ENCODE measurements at regions not wholly inside any gene's neighbourhood (a gene's known extent, or its start where the extent isn't known, plus 50 kb on each side); places are given as distances from the start of the nearest gene placed in this dataset.

DNA sequence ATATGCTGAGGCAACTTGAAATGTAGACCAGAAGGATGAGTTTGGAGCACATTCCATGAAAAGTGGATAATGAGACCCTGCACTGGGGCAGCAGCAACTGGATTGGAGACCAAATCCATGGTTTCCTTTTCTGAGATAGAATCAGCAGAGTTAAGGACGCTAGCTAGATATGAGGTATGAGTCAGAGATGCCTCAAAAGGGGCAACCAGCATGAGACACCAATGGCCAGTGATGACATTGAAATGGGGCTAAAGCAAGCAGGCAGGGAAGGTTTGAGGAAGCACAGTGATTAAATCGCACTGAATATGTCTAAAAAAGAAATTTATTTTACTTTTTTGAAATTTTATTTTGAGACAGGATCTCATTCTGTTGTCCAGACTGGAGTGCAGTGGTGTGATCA lies 802.4 kb downstream of the TFAP2A start:
- Histone ChIP-seq H3K9me1 (replicated peaks; ENCODE audit: control insufficient read depth, extremely low read depth, insufficient read depth, low read length) (no peaks in the 10 kb centered on the region), H3K9me3 (replicated peaks; ENCODE audit: control insufficient read depth, insufficient read depth, low read length) (no peaks in the 10 kb centered on the region), H3K27ac (ENCODE audit: insufficient read depth, low read depth, low read length) (no peak overlapping the region), H3K4me3 (replicated peaks in 1 of 3; ENCODE audit: insufficient read depth in 1 of 3, low read depth in 1 of 3, low read length in 3 of 3) (no peak overlapping the region), H3K4me2 (ENCODE audit: insufficient read depth, low read length) (no peak overlapping the region), H2AFZ (ENCODE audit: low read depth, low read length) (no peak overlapping the region), H3K4me1 (ENCODE audit: control insufficient read depth, extremely low read depth, insufficient read depth, low read length) (no peaks in the 10 kb centered on the region), H3K79me2 (ENCODE audit: control insufficient read depth, insufficient read depth, low read length) (no peaks in the 10 kb centered on the region), H3K27me3 (ENCODE audit: control insufficient read depth in 2 of 2, insufficient read depth in 2 of 2, low read length in 2 of 2) (no peaks in the 10 kb centered on the region), H4K20me1 (replicated peaks; ENCODE audit: control insufficient read depth, extremely low read depth, insufficient read depth, low read length) (no peaks in the 10 kb centered on the region), H3K9ac (replicated peaks; ENCODE audit: extremely low read depth, insufficient read depth, low read length) (no peak overlapping the region), H3K36me3 (ENCODE audit: control insufficient read depth in 2 of 2, extremely low read depth in 1 of 2, insufficient read depth in 2 of 2, low read length in 2 of 2) (no peaks in the 10 kb centered on the region)
- ChIA-PET CTCF (interaction anchor here (1.3 kb wide), 2 partner anchors 8 to 11 kb away, joined by 5 to 6 read pairs; no protein-coding TSS in a partner anchor), POLR2A (no interaction called here)
- intact Hi-C loops (cut with micrococcal nuclease) (no loop called here), dilution Hi-C loops (cut with MboI; ENCODE audit: extremely low pct_ligation_motif_present, low sequenced_read_pairs) (no loop called here)
- TF ChIP-seq, protein P1, sequence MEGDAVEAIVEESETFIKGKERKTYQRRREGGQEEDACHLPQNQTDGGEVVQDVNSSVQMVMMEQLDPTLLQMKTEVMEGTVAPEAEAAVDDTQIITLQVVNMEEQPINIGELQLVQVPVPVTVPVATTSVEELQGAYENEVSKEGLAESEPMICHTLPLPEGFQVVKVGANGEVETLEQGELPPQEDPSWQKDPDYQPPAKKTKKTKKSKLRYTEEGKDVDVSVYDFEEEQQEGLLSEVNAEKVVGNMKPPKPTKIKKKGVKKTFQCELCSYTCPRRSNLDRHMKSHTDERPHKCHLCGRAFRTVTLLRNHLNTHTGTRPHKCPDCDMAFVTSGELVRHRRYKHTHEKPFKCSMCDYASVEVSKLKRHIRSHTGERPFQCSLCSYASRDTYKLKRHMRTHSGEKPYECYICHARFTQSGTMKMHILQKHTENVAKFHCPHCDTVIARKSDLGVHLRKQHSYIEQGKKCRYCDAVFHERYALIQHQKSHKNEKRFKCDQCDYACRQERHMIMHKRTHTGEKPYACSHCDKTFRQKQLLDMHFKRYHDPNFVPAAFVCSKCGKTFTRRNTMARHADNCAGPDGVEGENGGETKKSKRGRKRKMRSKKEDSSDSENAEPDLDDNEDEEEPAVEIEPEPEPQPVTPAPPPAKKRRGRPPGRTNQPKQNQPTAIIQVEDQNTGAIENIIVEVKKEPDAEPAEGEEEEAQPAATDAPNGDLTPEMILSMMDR (IDR thresholded peaks at IDR 0.05; ENCODE audit: extremely low read depth in 1 of 2, insufficient read depth in 1 of 2, low read depth in 1 of 2, low read length in 2 of 2): no peak
- TF ChIP-seq POLR2AphosphoS5 (IDR thresholded peaks at IDR 0.05; ENCODE audit: insufficient read depth, low read depth, low read length) (no peak), POLR2A (IDR thresholded peaks at IDR 0.05; ENCODE audit: low read depth, low read length) (no peak), JUN (IDR thresholded peaks at IDR 0.05; ENCODE audit: borderline replicate concordance, insufficient read depth, insufficient read length, low read depth) (no peak), MYC (IDR thresholded peaks at IDR 0.05; ENCODE audit: low read depth, low read length) (no peak), GATA2 (IDR thresholded peaks at IDR 0.05; ENCODE audit: insufficient read depth, insufficient read length, low read depth, low read length) (no peak), FOS (IDR thresholded peaks at IDR 0.05; ENCODE audit: borderline replicate concordance, insufficient read depth, low read length) (no peak), EZH2 (IDR thresholded peaks at IDR 0.05; ENCODE audit: borderline replicate concordance, low read depth, low read length, severe bottlenecking) (no peak)
- TF ChIP-seq, protein P2, sequence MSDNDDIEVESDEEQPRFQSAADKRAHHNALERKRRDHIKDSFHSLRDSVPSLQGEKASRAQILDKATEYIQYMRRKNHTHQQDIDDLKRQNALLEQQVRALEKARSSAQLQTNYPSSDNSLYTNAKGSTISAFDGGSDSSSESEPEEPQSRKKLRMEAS (IDR thresholded peaks at IDR 0.05; ENCODE audit: insufficient read depth, insufficient read length): no peak
- DNase-seq (ENCODE audit: low read depth, low spot score) (no peak), FAIRE-seq (no peak)
- BruUV-seq (replicated peaks): no TSS peak
